Umbilical cord (tissue), 1 donor: ENCODE measurements at regions not wholly inside any gene's neighbourhood (a gene's known extent, or its start where the extent isn't known, plus 50 kb on each side); places are given as distances from the start of the nearest gene placed in this dataset.
A peak's percentile ranks its signal among the peaks of the same experiment; 100 is the strongest.

ENCODE experiments used
- DNase-seq: peaks from one replicate; pipeline ENCODE4 v3.0.0-alpha.2; 2015; ENCODE audit warnings: low spot score

DNA sequence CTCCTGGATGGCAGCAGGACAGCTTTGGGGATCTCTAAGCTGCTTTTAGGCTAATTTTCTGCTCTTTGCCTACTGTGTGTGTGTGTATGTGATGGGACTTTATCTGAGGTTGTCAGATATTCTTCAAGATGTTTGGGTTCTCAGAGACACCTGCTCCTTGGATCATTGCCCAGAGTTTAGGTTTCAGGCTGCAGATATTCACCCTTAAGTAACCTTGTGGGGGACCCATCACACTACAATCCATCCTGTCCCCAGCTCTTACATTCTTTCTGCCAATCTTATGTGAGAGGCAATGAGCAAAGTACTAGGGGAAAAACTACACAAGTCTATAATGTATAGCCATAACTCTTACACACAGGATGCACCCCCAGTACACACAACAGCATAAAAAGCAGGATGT is 263.0 kb upstream of the ZWINT start:
- no peak for DNase-seq

DNA sequence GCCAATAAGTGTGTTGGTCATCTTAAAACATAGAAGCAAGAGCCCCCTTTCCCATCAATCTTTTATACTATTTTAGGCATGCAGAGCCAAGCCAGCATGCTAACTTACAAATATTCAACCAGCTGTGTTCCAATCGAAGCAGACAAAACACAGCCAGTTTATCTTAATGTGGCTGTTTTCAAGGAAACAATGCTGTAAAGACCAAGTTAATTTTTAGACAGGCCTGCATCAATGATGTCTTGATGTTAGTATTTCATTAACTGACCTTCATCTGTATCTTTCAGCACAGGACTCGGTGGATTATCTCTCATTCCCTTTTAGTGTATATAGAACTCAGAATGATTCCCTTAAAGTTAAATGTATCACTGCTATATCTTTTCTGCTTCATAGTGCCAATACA is 262.0 kb upstream of the ZWINT start:
- no peak for DNase-seq

DNA sequence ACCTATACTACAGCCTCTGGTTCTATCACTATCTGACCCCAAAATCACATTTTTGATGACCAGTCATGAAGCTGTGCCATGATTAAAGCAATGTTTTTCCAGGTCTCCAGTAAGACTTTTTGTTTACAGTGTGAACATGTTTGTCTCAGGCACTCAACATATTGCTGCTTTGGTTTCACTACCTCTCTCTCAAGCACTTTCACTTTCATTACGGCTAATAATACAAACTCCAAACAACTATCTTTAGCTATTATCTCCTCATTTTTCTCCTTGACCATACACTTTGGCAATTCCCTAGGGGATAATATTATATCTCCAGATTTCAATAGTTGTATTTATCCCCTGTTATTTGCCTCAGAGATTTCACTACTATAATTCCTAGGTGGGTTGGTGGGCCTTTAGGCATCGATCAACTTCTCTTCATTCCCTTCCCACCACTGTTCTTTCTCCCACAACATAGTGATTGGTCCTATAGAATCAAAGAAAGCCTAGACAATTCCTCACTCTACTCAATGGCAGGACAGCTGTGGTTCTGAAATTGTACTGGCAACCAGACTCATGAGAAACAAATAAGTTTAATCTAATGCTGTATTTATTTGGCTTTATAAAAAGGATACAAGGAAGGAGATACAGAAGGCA is 261.4 kb upstream of the ZWINT start:
- DNase-seq: no peak

DNA sequence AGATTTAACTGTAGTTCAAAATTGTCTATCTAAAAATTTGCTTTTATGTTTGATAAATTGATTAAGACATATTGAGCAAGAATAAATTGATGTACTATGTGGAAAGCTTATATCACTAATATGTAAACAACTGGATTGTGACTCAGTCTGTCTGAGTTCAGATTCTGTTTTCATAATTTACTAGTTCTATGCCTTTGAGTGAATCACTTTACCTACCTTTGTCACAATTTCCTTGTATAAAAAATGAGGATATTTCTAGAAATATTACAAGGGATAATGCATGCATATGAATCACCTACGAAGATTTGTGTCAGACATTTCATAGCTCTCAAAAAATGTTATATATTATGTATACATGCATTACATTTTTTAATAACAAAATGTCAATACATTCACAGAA is 245.1 kb upstream of the ZWINT start:
- no peak for DNase-seq

DNA sequence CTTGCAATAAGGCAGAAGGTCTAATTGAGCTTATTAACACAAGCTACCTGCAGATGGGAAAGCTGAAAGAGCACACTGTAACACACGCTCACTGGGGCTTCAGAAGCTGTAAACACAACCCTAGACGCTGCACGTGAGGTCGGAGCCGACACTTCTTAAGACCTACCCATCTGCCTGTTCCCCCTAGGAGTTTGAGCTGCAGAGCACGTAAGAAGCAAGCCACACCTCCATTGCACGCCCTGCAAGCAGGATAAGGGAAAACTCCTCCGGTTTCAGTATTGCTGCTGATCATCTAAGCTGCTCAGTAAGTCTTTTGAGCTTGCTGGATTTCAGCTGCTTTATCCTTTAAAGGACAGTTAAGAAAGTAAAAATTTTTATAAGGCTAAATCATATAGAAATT is 244.0 kb upstream of the ZWINT start:
- peak; percentile 92 for DNase-seq

DNA sequence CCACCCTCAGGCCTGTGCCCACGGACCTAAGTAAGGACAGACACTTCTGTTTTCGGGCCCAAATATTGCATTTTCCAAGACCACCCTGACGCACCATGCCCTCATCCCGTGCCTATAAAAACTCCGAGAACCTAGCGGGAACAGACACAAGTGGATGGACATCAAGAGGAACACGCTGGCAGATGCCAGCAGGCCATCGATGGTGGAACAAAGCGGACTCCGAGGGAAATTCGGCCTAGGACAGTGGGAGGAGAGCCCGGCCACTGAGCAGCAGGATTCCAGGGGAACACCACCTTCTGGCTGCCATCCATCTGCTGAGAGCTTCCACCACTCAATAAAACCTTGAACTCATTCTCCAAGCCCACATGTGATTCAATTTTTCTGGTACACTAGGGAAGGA is 243.6 kb upstream of the ZWINT start:
- DNase-seq: no peak

DNA sequence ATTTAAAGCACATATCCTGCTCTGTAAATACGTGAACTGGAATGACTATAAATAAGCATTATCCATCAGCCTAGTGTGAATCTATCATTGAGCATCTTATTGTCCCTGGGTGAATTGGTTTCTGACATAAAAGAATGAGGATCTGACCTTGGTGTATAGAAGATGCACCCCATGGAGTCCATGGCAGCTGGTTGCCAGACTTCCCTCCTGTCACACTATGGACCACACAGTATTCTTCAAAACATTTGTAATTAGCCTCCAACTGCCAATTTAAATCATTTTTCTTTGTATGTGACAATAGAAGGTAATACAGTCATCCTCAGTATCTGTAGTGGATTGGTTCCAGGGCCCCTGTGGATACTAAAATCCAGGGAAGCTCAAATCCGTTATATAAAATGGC is 238.1 kb upstream of the ZWINT start:
- DNase-seq: no peak

DNA sequence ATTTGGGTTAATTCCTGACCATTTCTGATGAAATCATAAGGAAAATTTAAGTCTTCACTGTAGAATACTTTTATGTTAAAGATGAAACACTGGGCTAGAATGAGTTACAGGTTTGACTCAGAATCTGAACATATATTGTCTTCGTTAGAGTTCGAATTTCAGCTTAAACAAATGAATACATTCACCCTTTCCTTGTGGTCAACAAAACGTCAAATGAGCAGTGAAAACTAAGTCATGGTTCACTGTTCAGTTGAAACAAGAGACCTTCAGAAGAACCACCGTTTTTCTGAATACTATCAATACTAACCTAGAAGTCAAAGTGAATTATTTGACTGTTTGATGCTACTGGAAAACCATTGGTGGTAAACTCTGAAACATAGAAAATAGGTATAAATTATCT is 235.2 kb upstream of the ZWINT start:
- DNase-seq: no peak

DNA sequence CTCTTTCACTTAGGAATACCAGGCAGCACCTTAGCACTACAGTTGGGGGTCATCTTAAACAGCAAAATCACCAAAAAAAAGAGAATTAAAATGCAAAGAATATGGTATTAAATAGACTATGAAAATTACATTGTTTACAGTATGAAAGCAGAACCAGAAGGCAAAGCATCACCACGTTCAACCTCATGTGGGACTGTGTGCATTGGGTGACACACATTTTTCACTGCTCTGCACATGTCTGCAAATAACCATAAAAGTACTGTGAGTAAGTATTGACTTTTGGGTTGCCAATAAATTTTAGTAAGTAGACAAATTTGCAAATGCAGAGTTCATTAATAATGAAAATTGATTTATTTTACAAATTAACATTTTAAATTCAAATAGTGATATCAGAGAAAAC is 232.1 kb upstream of the ZWINT start:
- no peak for DNase-seq

DNA sequence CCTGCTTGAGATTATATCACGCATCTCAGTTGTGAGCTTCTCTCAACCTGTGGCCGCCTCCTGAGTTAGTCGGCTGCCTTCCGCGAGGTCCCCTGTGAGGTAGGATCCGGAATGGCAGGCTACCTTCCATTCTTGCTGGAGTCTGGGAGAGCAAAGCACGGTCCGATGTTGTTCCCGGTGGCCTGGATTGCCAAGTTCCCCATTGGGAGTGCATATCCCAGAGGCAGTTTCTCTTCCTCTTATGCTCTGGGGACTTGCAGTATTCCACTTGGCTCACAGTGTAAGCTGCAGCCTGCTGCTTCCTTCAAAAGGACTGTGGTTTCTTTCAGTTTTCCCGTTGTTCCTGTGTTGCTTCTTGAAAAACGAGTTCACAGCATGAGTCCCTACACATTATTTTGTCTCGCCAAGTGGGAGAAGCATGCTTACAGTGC is 225.4 kb upstream of the ZWINT start:
- peak; percentile 12 for DNase-seq

DNA sequence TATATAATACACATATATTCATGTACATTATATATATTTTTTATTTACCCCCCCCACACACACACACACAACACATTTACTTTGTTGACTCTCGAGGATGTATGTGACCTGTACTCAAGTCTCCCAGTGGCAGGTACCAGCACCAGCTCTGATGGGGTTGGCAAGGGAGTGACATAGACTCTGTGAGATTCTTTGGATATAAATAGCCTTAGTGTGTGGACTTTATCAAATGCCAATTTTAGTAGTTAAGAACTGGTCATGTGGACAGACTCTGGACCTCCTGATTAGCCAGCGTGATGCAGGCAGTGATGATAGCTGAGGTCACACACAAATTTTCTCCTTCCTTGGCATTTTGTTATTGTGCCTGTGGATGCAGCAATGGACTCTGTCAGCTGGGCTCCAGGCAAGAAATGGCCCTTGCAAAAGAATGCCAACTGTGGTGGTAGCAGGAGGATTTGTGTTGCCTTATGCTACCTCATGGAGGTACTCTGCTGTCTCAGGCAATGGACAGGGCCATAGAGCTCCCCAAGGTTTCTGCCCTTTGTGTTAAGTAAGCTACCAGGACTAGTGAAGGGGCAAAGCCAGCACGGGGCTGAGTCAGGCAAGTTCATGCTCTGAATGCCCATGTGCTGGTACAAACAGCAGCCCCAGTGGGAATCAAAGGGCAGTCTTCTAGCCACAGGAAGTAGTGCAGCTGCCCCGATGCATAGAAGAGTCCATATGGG is 224.6 kb upstream of the ZWINT start:
- no peak for DNase-seq

DNA sequence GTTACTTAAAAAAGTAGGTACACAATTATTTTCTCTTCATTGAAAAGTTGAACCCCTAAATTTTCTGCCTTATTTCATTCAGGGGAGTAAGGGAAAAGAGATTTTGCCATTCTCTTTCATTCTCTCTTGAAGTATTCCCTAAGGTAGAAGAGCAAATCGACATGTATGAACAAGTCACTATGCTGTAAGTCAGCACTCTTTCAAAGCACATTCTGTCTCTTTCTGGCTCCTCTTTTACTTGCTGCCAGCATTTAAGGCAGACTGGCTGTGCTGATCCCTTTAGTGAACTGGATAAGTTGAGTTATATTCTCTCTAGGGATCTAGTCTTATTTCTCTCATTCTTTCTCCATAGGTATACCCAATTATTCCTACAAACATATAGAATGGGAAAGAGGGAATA is 222.3 kb upstream of the ZWINT start:
- DNase-seq: peak; percentile 11

DNA sequence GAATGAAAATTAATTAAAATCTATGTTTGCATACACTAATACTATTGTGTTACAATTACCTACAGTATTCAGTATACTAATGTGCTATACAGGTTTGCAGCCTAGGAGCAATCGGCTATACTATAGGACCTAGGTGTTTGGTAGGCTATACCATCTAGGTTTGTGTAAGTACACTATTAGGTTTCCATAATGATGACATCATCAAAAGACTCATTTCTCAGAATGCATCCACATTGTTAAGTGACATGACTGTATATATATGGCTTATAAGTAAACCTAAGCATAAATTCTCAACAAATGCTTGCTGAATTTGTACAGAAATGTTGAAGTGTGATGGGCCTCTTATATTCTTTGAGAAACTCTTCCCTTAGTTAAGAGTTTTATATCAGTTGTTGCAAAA is 206.5 kb upstream of the ZWINT start:
- DNase-seq: no peak

DNA sequence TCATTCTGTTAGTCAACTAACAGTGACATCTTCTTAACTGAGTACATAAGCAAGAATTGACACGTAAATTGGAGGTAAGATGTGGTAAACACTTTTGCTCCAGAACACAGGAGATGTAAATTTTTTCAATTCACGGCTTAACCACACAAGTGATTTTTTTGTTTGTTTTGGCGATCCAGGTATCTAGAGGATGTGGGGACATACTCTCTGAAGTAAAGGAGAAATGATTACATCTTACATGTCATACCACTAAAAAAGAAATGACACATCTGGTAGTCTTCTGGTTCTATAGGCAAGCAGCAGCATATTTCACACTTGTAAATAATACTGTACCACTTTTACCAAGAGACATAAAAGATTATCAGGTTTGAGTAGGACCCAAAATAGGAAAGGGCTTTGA is 200.3 kb upstream of the ZWINT start:
- no peak for DNase-seq

DNA sequence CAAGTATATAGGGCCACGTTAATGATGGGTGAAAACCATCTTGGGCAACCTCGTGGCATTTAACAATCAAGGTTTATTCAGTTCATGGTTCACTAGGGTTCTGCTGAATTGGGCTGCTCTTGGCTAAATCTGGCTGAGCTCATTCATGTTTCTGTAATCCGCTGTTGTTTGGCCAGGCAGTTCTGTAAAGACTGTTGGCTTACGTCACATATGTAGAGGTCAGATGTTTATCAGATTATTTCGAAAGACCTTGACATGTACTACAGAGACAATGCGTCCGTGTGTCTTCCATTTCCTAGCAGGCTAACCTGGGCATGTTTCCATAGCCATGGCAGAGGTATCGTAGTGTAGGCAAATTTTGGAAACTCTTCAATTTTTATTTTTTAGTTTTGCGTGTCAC is 190.0 kb upstream of the ZWINT start:
- DNase-seq: no peak

DNA sequence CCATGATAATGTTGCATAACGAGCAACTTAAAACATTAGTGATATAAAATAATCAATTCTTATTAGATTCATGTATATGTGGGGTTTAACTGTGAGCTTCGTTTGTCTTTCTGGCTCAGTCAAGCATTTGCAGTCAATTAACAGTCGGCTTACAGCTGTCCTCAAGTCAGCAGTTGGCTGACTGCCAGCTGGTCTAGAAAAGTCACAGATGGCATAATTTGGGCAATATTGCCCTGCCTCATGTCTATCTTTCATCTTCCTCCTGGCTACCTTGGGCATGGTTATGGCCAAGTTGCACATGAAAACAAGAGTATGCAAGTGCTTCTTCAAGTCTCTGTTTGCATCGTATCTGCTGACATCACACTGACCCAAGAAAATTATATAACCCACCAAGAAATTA is 186.1 kb upstream of the ZWINT start:
- DNase-seq: no peak

DNA sequence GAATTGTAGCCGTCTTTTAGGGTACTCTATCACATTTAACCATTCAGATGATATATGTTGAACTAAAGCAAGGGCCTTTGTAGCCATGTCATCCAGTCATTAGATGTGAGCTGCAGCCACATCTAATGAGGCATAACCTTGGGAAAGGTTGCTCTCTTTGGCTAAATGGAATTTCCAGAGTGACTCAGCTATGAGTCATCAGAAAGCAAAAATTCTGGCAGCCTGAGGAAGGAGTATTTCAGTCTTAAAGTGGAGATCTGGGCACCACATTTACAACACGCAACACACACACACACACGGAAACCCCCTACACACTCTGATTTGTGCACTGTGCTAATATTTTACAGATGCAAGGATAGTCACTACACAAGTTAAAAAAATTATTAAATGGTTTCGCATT is 176.9 kb upstream of the ZWINT start:
- DNase-seq: peak; percentile 27

DNA sequence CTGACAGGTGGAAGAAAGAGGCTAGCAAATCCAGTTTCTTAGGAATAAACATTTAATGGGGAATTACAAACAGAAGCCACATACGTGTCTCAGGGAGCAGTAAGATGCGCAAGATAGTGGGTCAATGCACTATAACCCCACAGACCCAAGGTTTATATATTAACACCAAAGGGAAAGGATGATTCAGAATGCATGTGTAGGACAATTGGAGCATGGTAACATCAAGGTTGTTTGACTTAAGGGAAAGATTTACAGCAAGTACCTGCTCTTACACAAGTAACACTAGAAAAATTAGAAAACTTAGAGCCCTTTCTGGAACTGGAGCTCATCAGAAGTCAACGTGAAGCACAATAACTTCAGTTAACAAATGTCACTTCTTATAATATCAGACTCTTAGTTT is 161.1 kb upstream of the ZWINT start:
- DNase-seq: no peak

DNA sequence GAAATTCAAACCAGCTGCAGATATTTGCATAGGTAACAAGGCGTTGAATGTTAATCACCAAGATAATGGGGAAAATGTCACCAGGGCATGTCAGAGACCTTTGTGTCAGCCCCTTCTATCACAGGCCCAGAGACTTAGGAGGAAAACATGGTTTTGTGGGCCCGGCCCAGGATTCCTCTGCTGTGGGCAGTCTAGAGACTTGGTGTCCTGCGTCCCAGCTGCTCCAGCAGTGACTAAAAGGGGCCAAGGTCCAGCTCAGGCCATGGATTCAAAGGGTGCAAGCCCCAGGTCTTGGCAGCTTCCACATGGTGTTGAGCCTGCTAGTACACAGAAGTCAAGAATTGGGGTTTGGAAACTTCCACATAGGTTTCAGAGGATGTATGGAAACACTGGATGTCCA is 147.5 kb upstream of the ZWINT start:
- no peak for DNase-seq

DNA sequence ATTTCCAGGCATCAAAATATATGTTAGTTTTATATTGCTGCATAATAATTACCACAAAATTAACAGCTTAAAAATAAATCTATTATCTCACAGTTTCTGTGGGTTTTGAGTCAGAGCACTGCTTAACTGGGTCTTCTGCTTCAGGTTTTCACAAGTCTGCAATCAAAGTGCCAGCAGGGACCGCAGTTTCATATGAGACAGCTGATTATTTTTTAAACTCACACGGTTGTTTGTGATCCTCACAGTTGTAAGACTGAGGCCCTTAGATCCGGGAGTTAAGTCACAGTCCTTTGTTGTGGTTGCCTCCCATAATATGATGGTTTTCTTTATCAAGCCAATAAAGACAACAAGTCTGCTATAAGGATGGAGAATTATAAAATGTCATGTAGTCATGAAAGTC is 146.0 kb upstream of the ZWINT start:
- no peak for DNase-seq

DNA sequence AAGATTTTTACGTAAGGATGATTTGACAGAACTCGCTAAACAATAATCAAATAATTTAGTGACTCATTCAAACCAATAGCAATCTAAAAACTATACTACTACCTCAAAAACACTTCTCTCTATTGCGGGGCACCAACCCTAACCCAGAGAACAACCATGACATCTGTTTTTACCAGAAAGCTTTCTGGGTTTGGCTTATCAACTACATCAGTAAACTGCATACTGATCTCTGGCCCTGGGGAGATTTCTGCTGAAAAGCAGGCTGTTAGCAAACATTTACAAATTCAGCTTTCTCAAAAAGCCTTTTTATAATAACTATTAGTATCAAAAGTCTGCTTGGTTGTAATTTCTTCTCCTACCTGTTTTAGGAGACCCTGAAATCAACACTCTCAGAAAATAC is 144.5 kb upstream of the ZWINT start:
- DNase-seq: no peak

DNA sequence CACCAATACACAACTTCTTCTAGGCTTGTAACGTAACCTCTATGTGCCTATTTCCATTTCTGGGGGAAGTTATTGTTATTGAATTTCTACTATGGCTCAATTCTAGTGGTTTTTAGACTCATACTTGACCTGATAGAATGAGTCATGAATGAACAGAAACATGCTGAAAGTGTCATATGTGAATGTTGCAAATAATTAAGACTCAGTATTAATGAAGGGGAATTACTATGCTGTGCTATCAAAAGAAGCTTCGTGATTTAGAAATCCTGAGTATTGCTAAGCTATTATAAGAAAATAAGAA is 135.1 kb upstream of the ZWINT start:
- no peak for DNase-seq

DNA sequence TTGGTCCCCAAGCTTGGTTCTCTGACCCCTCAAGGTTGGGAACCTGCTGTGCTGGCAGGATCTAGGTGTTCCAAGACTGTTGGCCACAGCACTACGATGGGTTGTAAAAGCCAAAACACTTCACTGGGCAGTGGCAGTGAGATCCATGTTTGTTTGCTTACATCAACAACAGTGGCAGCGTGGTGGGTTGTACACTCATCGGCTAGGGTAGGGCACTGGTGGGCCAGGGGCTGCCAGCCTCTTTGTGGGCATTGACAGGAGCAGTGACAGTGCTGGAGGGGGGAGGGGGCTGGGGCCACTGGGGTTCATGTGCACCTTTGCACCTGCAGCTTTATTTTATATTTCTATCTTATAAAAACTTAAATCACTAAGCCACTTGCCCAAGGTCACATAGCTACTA is 126.7 kb upstream of the ZWINT start:
- no peak for DNase-seq

DNA sequence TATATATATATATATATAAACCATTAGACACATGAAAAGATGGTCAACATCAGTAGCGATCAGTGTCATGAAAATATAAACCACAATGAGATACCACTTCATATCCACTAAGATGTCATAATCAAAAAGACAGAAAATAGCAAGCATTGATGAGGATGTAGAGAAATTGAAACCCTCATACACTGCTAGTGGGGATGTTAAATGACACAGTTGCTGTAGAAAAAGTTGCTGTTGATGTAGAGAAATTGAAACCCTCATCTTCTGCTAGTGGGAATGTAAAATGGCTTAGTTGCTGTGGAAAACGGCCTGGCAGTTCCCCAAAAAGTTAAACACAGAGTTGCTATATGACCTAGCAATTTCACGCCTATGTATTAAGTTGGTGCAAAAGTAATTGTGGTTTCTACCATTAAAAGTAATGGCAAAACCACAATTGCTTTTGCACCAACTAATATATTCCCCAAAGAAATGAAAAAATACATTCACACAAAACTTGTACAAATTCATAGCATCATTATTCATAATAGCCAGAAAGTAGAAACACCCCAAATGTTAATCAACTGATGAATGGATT is 120.5 kb upstream of the ZWINT start:
- no peak for DNase-seq
